Keratinocyte (primary cell): ENCODE measurements at regions not wholly inside any gene's neighbourhood (a gene's known extent, or its start where the extent isn't known, plus 50 kb on each side); places are given as distances from the start of the nearest gene placed in this dataset.

Experiments used
- DNase-seq: peaks from one replicate; pipeline ENCODE4 v3.0.0-alpha.2; 2011; ENCODE audit warnings: low read depth, missing footprints, low spot score
- FAIRE-seq: peaks from 2 replicates; lab custom pipeline; 2011; peaks lifted over from hg19 to GRCh38; lab: Jason Lieb, UNC
- H2AFZ ChIP-seq: 2 replicates; pipeline ENCODE4 v1.6.0; 2012; ENCODE audit warnings: low read length, control low read depth, inconsistent platforms; ENCODE audit not compliant: control insufficient read depth
- H3K27ac ChIP-seq: 2 replicates; pipeline ENCODE4 v1.5.1; 2011; ENCODE audit warnings: low read length; ENCODE audit not compliant: control insufficient read depth, insufficient read depth
- H3K27me3 ChIP-seq: 3 replicates; pipeline ENCODE4 v1.6.0; 2011; ENCODE audit warnings: low read length; ENCODE audit not compliant: control insufficient read depth, insufficient read depth; ENCODE audit errors: extremely low read depth
- H3K36me3 ChIP-seq, 2 experiments: 2 replicates in 1 of 2; 3 replicates in 1 of 2; pipeline ENCODE4 v1.5.1; 2011; ENCODE audit warnings: low read length in 2 of 2, mild to moderate bottlenecking in 1 of 2; ENCODE audit not compliant: control insufficient read depth in 2 of 2, insufficient read depth in 2 of 2; ENCODE audit errors: extremely low read depth in 1 of 2
- H3K4me1 ChIP-seq: 3 replicates; pipeline ENCODE4 v1.5.1; 2011; ENCODE audit warnings: low read length; ENCODE audit not compliant: control insufficient read depth, insufficient read depth; ENCODE audit errors: extremely low read depth
- H3K4me2 ChIP-seq: 3 replicates; pipeline ENCODE4 v1.6.0; 2011; ENCODE audit warnings: low read depth, low read length; ENCODE audit not compliant: control insufficient read depth, insufficient read depth; ENCODE audit errors: extremely low read depth
- H3K4me3 ChIP-seq, 3 experiments: fragments of 200-600 bp in 1 of 3; sonication (generic) in 1 of 3; 2 replicates in 2 of 3; 3 replicates in 1 of 3; pipeline ENCODE4 v1.5.1; 2011 to 2016; ENCODE audit warnings: low read length in 3 of 3, mild to moderate bottlenecking in 3 of 3, control low read depth in 2 of 3, inconsistent platforms in 1 of 3, low read depth in 1 of 3, mixed read lengths in 1 of 3, mixed run types in 1 of 3, moderate library complexity in 1 of 3; ENCODE audit not compliant: control insufficient read depth in 2 of 3, insufficient read depth in 2 of 3; ENCODE audit errors: extremely low read depth in 1 of 3
- H3K79me2 ChIP-seq: 2 replicates; pipeline ENCODE4 v1.6.0; 2012; ENCODE audit warnings: low read length; ENCODE audit not compliant: control insufficient read depth, insufficient read depth
- H3K9ac ChIP-seq: 3 replicates; pipeline ENCODE4 v1.6.0; 2011; ENCODE audit warnings: low read length; ENCODE audit not compliant: control insufficient read depth, insufficient read depth; ENCODE audit errors: extremely low read depth
- H3K9me1 ChIP-seq: 3 replicates; pipeline ENCODE4 v1.6.0; 2011; ENCODE audit warnings: low read length; ENCODE audit not compliant: control insufficient read depth, insufficient read depth; ENCODE audit errors: extremely low read depth
- H3K9me3 ChIP-seq: 2 replicates; pipeline ENCODE4 v1.5.1; 2012; ENCODE audit warnings: low read depth, low read length; ENCODE audit not compliant: control insufficient read depth
- H4K20me1 ChIP-seq: 3 replicates; pipeline ENCODE4 v1.6.0; 2011; ENCODE audit warnings: low read length; ENCODE audit not compliant: control insufficient read depth, insufficient read depth; ENCODE audit errors: extremely low read depth
- EZH2 ChIP-seq: IDR thresholded peaks from one replicate; pipeline ENCODE4 v1.6.1; 2012; ENCODE audit warnings: inconsistent platforms, mild to moderate bottlenecking, low read length, moderate library complexity
- dilution Hi-C: fragments of 300-500 bp; cut with MboI; formaldehyde crosslinking; loops from one replicate; pipeline ENCODE4 v1.7.0; 2020; ENCODE audit warnings: low sequenced_read_pairs; ENCODE audit not compliant: extremely low pct_ligation_motif_present
- TF ChIP-seq, protein P1 (sequence below), 3 experiments: IDR thresholded peaks in 1 of 3; conservative IDR thresholded peaks in 1 of 3; optimal IDR thresholded peaks in 1 of 3; 2 replicates in 2 of 3; 3 replicates in 1 of 3; pipeline versions ENCODE3 to v1.5.1; 2011; ENCODE audit warnings: low read length in 3 of 3, mild to moderate bottlenecking in 3 of 3, moderate library complexity in 2 of 3, control low read depth in 1 of 3, inconsistent platforms in 1 of 3; ENCODE audit not compliant: insufficient read depth in 2 of 3; ENCODE audit errors: extremely low read depth in 1 of 3

DNA sequence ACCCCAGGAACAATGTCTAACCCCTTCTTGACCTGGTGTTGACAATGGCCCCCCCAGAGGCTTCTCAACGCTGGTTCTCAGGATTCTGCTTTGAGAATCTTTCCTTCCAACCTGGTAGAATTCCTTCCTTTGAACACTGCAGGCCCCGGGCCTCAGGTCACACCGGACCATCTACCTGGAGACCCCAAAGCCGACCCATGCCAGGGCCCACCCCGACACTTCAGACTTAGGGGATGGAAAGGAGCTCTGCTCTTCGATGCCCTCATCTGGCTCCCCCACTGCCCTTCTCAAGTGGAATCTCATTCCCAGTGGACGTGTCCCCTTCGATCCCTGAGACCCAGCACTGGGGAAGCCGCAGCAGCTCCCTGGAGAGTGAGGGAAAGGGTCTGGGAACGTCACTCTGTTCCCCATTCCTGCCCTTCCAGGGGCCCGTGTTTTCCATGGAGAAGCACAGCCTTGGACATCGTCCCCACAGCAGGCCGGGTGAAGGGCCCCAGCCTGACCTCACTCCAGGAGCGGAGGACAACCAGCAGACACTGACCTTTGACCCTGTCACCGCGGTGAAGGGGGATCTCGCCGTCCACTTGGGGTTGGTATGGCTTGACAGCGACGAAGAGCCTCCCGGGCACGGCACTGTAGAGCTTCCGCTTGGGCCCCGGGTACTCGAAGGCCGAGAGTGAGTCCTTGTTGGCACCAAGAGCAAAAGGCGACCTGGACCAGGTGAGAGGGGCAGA lies 408.3 kb downstream of the CTTN start:
- Histone ChIP-seq H3K9me1 (no peaks in the 10 kb centered on the region), H3K4me1 (no peaks in the 10 kb centered on the region), H3K27ac (no peak overlapping the region), H3K27me3 (no peaks in the 10 kb centered on the region), H3K4me2 (no peak overlapping the region), H3K9ac (no peak overlapping the region), H3K36me3 (no peaks in the 10 kb centered on the region), H4K20me1 (no peaks in the 10 kb centered on the region), H3K4me3 (no peak overlapping the region), H3K9me3 (peaks cover 16% of the 10 kb centered on the region), H2AFZ (no peak overlapping the region), H3K79me2 (no peaks in the 10 kb centered on the region)
- dilution Hi-C loops = no loop called here
- no peak for DNase-seq
- no peak for TF ChIP-seq EZH2
- TF ChIP-seq, protein P1, sequence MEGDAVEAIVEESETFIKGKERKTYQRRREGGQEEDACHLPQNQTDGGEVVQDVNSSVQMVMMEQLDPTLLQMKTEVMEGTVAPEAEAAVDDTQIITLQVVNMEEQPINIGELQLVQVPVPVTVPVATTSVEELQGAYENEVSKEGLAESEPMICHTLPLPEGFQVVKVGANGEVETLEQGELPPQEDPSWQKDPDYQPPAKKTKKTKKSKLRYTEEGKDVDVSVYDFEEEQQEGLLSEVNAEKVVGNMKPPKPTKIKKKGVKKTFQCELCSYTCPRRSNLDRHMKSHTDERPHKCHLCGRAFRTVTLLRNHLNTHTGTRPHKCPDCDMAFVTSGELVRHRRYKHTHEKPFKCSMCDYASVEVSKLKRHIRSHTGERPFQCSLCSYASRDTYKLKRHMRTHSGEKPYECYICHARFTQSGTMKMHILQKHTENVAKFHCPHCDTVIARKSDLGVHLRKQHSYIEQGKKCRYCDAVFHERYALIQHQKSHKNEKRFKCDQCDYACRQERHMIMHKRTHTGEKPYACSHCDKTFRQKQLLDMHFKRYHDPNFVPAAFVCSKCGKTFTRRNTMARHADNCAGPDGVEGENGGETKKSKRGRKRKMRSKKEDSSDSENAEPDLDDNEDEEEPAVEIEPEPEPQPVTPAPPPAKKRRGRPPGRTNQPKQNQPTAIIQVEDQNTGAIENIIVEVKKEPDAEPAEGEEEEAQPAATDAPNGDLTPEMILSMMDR (optimal IDR thresholded peaks at IDR 0.05 in 1 of 3, IDR thresholded peaks at IDR 0.05 in 1 of 3, conservative IDR thresholded peaks at IDR 0.05 in 1 of 3; ENCODE audit: extremely low read depth in 1 of 3, insufficient read depth in 2 of 3, low read length in 3 of 3) = no peak
- no peak for FAIRE-seq

DNA sequence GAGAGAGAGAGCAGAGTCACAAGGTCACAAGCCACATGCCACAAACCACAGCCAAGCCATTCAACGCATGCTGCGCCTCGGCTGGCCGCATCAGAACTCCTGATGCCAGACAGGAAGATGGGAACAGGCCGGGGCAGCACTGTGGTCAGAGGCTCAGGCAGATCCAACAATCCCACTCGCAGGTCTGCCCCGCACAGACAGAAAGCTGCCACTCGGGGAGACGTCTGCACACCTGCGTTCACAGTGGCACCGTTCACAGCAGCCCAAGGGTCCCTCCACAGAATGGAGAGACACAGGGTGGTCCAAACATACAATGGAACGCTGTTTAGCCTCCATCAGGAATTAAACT lies 408.8 kb downstream of the CTTN start:
- Histone ChIP-seq H4K20me1 (no peaks in the 10 kb centered on the region), H3K27ac (no peak overlapping the region), H3K4me3 (no peak overlapping the region), H3K4me2 (no peak overlapping the region), H3K4me1 (no peaks in the 10 kb centered on the region), H3K9ac (no peak overlapping the region), H3K9me3 (peaks cover 15% of the 10 kb centered on the region), H3K9me1 (no peaks in the 10 kb centered on the region), H3K79me2 (no peaks in the 10 kb centered on the region), H2AFZ (no peak overlapping the region), H3K27me3 (no peaks in the 10 kb centered on the region), H3K36me3 (no peaks in the 10 kb centered on the region)
- dilution Hi-C loops = no loop called here
- DNase-seq (no peak), FAIRE-seq (no peak)
- TF ChIP-seq EZH2 = no peak
- TF ChIP-seq, protein P1 (optimal IDR thresholded peaks at IDR 0.05 in 1 of 3, IDR thresholded peaks at IDR 0.05 in 1 of 3, conservative IDR thresholded peaks at IDR 0.05 in 1 of 3; ENCODE audit: extremely low read depth in 1 of 3, insufficient read depth in 2 of 3, low read length in 3 of 3) = no peak
